Upper lobe of right lung (tissue), 1 donor: ENCODE measurements at regions not wholly inside any gene's neighbourhood (a gene's known extent, or its start where the extent isn't known, plus 50 kb on each side); places are given as distances from the start of the nearest gene placed in this dataset.

Experiments used
- ATAC-seq: fragments of 200-7000 bp; cut with Tn5 transposase; one replicate; pipeline ENCODE4 v1.9.1; 2020; ENCODE audit warnings: mild to moderate bottlenecking, moderate library complexity
- DNase-seq: peaks from one replicate; pipeline ENCODE4 v3.0.0-alpha.2; 2020
- H3K27ac ChIP-seq: fragments of 200-600 bp; one replicate; pipeline ENCODE4 v1.8.0; 2022
- H3K27me3 ChIP-seq: fragments of 200-600 bp; one replicate; pipeline ENCODE4 v1.8.0; 2022; ENCODE audit warnings: mild to moderate bottlenecking
- H3K36me3 ChIP-seq: fragments of 200-600 bp; one replicate; pipeline ENCODE4 v1.8.0; 2022
- H3K4me1 ChIP-seq: fragments of 200-600 bp; one replicate; pipeline ENCODE4 v1.8.0; 2022
- H3K4me3 ChIP-seq: fragments of 200-600 bp; one replicate; pipeline ENCODE4 v1.8.0; 2022; ENCODE audit warnings: mild to moderate bottlenecking
- H3K9me3 ChIP-seq: fragments of 200-600 bp; one replicate; pipeline ENCODE4 v1.8.0; 2022
- CTCF ChIP-seq: fragments of 200-600 bp; IDR thresholded peaks from one replicate; pipeline ENCODE4 v1.8.0; 2022; ENCODE audit warnings: antibody characterized with exemption
- intact Hi-C: fragments of 100-400 bp; cut with DNase I; formaldehyde crosslinking; loops from one replicate; pipeline ENCODE4 v1.11.0; 2022
- donor health status: DM: no; HTN: yes; CAD: no; lungs with severe emphysema.

GRCh38 chr2:19614066-19614465 is 255.6 kb upstream of the OSR1 start:
- Histone ChIP-seq H3K36me3 (no peaks in the 10 kb centered on the region), H3K4me1 (no peaks in the 10 kb centered on the region), H3K9me3 (no peaks in the 10 kb centered on the region), H3K27ac (no peak overlapping the region), H3K27me3 (no peaks in the 10 kb centered on the region), H3K4me3 (no peak overlapping the region)
- no peak for DNase-seq
- no peak for ATAC-seq
- no peak for TF ChIP-seq CTCF
- intact Hi-C loops: no loop called here

GRCh38 chr2:19611491-19612332 is 253.3 kb upstream of the OSR1 start:
- no peaks in the 10 kb centered on the region for H3K4me1 ChIP-seq
- H3K9me3 ChIP-seq: no peaks in the 10 kb centered on the region
- H3K36me3 ChIP-seq: no peaks in the 10 kb centered on the region
- intact Hi-C loops: no loop called here
- H3K27me3 ChIP-seq: no peaks in the 10 kb centered on the region
- H3K4me3 ChIP-seq: no peak overlapping the region
- no peak for ATAC-seq
- no peak for DNase-seq
- TF ChIP-seq CTCF: no peak
- no peak overlapping the region for H3K27ac ChIP-seq

DNA sequence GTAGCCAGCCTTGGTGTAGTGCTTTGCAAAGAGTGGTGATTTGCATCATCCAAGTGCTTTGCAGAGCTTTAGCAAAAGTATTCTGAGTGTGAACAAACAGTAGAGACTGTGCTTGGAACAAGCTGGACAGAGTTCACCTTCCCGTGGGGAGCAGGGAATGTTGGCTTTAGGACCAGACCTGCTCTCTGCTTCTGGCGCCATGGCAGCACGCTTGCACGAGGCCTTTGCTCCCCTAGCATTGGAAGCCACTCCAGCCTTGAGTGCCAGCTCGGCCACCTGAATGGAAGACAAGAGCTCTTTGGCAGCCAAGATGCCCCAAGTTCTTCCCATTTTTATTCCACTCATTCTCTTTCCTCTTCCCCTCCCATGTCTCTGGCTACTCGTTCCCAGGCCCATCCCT is 250.8 kb upstream of the OSR1 start:
- no peak overlapping the region for H3K4me3 ChIP-seq
- no peaks in the 10 kb centered on the region for H3K9me3 ChIP-seq
- no peaks in the 10 kb centered on the region for H3K36me3 ChIP-seq
- no peaks in the 10 kb centered on the region for H3K4me1 ChIP-seq
- DNase-seq (no peak), ATAC-seq (no peak)
- intact Hi-C loops: no loop called here
- no peak for TF ChIP-seq CTCF
- H3K27me3 ChIP-seq: no peaks in the 10 kb centered on the region
- no peak overlapping the region for H3K27ac ChIP-seq

DNA sequence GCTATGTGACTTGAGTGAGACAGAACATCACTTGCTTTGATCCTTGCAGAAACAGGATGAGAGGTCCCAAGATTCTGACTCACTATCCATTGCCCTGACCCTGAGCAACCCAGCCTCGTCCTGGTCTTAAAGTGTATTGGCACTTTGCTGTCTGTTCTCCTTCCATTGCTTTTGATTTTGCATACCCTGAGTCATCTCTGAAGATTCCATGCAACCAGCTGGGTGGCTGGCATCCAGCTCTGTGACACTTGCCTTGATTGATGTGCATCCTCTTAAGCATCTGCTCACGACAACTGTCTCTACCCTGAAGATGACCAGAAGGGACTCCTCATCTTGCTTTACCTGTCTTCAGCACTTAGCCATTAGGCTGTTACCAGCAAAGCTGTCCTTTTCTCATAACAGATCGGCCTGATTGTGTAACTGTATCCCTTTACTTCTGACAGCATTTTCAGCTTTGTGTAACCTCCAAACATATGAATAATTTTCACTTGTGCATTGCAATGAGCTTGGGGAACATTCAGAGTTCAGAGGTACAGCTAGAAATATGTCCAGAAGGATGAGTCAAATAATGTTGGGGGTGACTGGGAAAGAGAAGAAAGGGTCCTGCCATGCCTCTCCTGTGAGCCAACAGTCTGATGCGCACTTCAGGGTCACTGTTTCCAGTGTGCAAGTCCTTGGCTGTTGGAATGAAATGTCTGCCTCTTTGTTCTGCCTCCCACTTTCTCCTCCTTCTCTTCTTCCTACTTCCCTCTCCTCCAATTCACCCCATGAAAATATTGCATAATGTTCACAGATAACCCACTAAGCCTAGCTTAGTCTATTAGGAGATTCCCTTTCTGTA is 249.7 kb upstream of the OSR1 start:
- intact Hi-C loops: no loop called here
- Histone ChIP-seq H3K27me3 (no peaks in the 10 kb centered on the region), H3K27ac (no peak overlapping the region), H3K36me3 (no peaks in the 10 kb centered on the region), H3K4me3 (no peak overlapping the region), H3K9me3 (no peaks in the 10 kb centered on the region), H3K4me1 (no peaks in the 10 kb centered on the region)
- DNase-seq (no peak), ATAC-seq (no peak)
- no peak for TF ChIP-seq CTCF

DNA sequence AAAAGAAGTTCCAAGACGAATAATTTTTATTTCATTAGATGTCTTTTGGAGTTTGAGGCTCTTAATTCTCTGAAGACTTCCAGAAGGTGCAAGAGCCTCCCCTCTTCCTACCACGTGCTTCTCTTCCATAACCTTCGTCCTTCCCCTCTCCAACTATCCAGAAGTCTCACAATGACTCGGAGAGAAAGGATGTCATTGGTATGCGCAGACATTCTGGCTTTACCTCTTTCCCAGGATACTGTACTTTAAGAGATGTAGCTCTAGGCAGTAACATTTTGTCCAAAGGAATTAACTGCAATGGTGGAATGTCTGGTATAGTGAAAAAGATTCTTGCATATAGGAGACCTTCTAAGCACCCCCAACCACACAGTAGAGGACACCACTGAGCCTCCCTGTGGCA is 249.0 kb upstream of the OSR1 start:
- Histone ChIP-seq H3K27ac (no peak overlapping the region), H3K27me3 (no peaks in the 10 kb centered on the region), H3K4me3 (no peak overlapping the region), H3K4me1 (no peaks in the 10 kb centered on the region), H3K9me3 (no peaks in the 10 kb centered on the region), H3K36me3 (no peaks in the 10 kb centered on the region)
- no peak for TF ChIP-seq CTCF
- ATAC-seq: no peak
- intact Hi-C loops: no loop called here
- DNase-seq: no peak
